SKM-1 (cell line): ENCODE measurements at regions not wholly inside any gene's neighbourhood (a gene's known extent, or its start where the extent isn't known, plus 50 kb on each side); places are given as distances from the start of the nearest gene placed in this dataset.

Experiments used
- DNase-seq: peaks from one replicate; lab custom pipeline; 2025; ENCODE audit not compliant: unreplicated experiment; lab: John Stamatoyannopoulos, UW

DNA sequence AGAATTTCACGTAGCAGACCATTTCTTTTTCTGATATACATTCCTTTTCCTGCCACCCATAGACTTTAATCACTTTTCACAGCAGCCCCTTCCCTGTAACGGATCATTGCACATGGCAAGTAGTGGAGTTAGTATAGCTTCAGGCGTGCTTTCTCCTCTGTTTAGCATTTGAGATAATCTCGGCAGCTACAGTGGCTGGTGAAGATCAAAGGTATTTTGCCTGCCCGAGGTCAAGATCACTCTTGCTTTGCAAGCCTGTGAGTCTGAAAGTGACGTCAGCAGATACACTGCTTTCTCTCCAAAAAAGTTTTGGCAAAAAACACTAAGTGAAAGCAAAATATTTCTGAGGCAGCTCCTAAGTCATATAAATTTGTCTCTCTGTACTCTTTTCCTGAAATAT is 260.0 kb downstream of the NDFIP2 start:
- no peak for DNase-seq

- no peak for DNase-seq
Observed at GRCh38 chr13:79736356-79736755, 255.4 kb downstream of the NDFIP2 start.

DNA sequence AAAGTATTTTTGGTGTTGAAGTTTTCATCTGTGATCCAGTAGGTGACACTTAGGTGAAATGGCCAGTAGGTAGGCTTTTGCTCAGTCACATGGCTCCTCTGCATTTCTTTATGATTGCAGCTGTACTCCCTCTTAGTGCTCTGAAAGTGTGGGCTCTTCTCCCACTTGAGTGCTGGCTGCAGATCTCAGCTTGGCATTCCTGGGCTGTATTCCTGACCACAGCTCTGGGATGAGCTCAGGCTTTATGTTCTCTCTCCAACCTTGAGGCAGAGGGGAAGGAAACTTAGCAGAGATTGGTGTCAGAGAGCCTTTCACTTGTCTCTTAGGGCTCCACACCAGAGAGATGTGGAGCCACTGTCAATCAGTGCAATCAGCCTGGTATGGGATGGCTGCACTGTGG is 254.3 kb downstream of the NDFIP2 start:
- no peak for DNase-seq

GRCh38 chr13:79727086-79727485 is 246.1 kb downstream of the NDFIP2 start:
- DNase-seq, result no peak

- DNase-seq, result no peak
Observed at GRCh38 chr13:79725841-79726240, 244.9 kb downstream of the NDFIP2 start.

DNA sequence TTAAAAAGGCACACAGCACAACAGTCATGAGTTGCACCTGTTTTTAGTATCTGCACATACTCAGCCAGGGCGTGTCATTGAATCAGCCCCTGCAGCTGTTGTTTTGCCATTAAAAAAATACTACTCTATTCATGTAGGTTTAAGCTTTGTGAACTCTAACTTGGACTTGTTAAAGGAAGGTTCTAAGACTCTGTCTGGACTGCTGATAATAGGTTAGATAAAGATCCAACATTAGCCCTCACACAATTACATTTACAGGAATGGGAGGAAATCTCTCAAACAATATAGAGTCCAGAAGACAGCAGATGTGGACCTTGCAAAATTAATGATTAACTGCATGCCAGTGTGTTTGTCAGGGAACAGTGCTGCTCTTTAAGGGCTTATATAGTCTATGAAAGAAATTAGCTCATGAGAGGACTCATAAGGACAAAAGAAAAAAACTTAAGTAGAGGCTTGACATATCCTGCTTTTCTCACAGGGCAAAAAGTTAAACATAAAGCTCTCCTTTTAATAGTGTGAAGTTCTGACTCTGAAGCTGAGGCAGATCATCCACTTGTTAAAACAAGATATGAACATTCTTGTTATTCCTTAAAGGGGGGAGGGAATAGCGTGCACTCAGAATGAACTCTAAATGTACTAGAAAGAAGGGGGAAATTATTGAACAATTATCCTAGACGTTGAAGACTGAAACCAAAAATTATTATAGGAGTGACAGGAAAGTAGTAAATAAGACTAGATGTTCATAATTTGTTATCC is 243.6 kb downstream of the NDFIP2 start:
- no peak for DNase-seq

DNA sequence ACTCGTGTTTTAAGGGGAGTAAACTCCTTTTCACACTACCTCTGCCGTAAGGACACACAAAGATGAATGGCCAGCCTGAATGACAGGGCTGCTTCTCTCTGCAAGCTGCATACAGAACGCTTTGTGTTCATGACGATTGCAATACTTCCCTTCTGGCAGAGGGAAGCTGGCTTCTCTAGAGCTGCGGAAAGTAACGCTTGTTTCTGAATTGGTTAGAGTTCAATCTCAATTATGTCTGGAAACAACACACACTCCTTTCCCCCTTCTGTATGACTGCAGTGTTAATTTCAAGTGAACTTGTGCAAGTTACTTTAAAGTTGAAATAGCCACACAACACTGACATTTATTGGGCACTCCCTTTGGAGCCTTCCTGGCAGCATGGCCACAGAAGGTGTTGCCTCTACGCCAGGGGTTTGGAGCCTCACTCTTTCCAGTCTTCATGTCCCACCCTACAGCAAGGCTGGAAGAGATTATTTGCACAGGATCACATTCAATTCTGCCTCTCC is 242.6 kb downstream of the NDFIP2 start:
- DNase-seq, result no peak

- no peak for DNase-seq
Observed at GRCh38 chr13:79722885-79723445, 242.0 kb downstream of the NDFIP2 start.

DNA sequence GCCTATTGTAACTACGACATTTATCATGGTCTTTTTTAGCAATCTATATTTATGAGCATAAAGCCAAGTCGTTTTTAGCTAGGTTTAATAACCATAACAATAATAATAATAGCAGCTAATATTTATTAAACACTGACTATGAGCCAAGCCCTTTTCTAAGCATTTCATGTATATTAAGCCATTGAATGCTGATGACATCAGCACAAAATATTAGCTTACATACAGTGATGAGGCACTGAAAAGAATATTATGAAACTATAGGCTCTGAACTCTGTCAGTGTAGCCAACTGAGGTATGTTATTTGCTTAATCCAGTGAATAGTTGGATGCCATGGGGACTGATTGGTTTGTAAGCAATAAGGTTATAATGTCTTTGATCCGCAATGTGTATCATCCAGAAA is 235.2 kb downstream of the NDFIP2 start:
- no peak for DNase-seq

- no peak for DNase-seq
Observed at GRCh38 chr13:79711631-79712030, 230.7 kb downstream of the NDFIP2 start.

DNA sequence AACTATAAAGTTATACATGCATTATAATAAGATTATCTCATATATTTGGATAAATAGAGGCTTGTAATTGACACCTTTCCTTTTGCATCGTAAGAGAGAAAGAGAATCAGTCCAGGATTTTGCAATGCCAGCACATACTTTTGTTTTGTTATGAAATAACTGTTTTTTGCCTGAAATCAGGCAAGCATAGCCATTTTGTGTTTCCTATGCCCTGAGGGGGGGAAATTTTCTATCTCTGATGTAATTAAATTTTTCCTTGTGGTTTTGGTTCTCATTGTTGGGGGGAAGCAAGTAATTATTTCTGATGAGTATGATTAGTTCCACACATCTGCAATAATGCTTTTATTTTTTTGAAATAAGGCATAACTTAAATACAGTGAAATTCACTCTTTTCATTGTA is 229.4 kb downstream of the NDFIP2 start:
- DNase-seq, result no peak

DNA sequence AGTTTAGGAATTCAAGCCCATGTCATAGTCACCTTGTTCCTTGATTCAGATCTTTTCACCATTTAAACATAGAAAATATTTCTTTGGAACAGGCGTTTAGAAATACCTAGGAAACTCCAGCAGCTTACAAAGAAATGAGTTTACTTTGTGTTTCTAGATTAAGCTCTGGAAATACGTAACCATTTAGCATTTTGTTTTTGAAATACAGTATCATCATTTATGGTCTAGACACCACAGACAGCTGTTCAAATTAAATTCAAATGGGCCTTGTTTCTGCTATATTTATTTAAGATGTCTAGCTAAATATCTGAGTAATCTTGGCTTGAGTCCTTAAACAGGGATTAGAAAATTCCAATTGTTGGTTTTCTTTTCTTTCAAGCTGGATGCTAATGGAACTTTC is 228.5 kb downstream of the NDFIP2 start:
- DNase-seq, result no peak

GRCh38 chr13:79703772-79704171 is 222.8 kb downstream of the NDFIP2 start:
- no peak for DNase-seq

DNA sequence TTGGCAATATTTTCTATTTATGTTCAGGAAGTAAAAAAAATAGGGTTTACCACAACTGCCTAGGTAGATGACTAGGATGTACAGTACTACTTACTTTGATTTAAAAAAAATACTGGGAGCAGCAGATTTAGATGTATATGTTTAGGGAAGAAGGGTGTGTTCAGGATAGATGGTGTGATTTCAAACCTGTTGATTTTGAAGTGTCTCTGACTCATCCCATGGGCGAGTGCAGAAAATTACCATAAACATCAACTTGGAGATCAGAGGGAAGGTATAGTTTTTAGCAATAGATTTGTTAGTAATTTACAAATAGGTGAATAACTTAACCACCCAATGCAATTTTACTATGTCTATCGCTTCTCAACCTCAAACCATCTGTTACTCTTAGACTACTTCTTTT is 214.8 kb downstream of the NDFIP2 start:
- no peak for DNase-seq

GRCh38 chr13:79692846-79693245 is 211.9 kb downstream of the NDFIP2 start:
- no peak for DNase-seq

DNA sequence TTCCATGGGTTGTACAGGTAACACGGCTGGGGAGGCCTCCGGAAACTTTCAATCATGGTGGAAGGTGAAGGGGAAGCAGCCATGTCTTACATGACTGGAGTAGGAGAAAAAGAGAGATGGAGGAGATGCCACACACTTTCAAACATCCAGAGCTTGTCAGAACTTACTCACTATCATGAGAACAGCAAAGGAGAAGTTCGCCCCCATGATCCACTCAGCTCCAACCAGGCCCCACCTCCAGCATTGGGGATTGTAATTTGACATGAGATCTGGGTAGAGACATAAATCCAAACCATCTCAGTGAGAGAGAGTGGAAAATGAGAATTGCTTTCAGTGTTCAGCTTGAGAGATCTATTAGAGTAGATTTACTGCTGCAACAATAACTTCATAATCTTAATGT is 210.9 kb downstream of the NDFIP2 start:
- DNase-seq, result no peak

DNA sequence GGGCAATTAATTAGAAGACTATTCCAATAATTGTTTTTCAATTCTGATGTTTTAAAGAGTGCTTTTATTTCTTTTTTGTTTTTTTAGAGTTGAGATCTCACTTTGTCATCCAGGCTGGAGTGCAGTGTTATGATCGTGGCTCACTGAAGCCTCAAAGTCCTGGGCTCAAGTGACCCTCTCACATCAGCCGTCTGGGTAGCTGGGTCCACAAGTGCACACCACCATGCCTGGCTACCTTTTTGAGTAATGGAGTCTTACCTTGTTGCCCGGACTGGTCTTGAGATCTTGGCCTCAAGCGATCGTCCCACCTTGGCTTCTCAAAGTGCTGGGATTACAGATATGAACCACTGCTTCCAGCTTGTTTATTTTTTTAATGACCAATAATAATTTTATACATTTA is 207.8 kb downstream of the NDFIP2 start:
- no peak for DNase-seq

DNA sequence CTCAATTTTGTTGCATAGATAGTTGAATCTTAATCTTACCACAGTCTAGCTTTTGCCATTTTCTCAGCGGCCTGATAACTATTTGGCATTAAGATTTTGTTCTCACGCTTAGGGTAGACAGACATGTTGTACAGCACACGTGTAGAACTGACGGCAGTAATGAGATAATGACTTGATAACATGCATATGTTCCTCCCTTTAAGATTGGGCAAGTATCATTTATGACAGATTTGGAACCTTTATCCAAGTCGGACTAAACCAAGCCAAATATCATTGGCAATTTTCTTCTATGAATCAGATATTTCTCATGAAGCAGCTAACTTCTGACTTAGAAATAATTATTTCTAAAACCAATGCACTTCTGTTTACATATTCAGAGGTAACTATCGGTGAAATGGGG is 205.5 kb downstream of the NDFIP2 start:
- DNase-seq, result no peak

DNA sequence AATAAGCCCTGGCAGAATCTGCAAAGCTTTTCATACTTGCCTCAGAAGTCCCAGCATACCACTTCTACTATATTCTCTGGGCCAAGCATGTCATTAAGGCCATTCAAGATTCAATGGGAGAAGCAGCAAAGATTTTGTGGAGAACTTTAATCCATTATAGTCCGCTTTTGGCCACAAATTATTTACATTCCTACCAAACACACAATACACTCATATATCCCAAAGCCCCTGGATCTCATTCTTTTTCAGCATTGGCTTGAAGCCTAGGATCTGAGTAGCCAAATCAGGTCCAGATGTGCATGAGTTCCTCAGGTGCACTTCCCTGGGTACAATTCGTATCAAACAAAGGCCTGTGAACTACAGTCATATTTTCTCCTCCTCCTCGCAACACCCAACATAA is 203.4 kb downstream of the NDFIP2 start:
- DNase-seq, result no peak

DNA sequence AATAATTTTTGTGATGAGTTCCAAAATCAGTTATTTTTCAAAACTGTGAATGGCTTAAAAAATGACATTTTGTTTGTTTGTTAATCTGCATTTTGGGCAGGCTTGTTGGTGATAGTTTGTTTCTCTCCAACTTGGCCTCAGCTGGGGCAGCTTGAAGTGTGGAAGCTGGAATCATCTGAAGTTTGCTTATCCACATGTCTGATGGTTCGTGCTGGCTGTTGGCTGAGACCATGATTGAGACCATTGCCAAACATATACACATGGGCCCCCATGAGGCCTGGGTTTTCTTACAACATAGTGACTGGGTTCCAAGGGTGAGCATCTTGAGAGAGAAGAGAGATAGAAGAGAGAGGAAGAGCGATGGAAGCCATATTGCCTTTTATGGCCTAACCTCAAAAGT is 201.2 kb downstream of the NDFIP2 start:
- no peak for DNase-seq

- no peak for DNase-seq
Observed at GRCh38 chr13:79681069-79681468, 200.1 kb downstream of the NDFIP2 start.

- no peak for DNase-seq
Observed at GRCh38 chr13:79680485-79680884, 199.5 kb downstream of the NDFIP2 start.

DNA sequence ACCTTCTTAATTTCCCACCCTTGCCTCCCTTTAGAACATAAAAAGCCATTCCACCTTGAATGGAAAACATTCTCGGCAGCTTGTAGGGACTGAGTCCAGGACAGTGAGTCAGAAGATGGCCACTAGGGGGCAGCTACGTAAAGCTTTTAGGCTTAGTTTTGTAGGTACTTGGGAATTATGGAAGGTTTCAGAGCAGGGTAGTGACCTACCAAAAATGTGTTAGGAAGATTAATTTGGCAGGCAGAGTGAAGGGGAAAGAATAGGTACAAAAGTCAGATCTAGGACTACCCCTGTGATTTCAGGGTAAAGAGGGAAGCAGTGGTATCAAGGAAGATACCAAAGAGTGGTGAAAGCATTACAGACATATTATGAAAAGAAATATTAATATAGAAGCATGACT is 198.4 kb downstream of the NDFIP2 start:
- DNase-seq, result peak; percentile 63
